Left renal cortex interstitium (tissue), 4 donors: ENCODE measurements at regions not wholly inside any gene's neighbourhood (a gene's known extent, or its start where the extent isn't known, plus 50 kb on each side); places are given as distances from the start of the nearest gene placed in this dataset.

Source experiments
- DNase-seq, 4 donors: peaks; one replicate each; pipeline ENCODE4 v3.0.0-alpha.2; 2013; ENCODE audit warnings: low read depth in 4 of 4, low spot score in 2 of 4, missing footprints in 1 of 4

- DNase-seq = peak in 1 of 4 donors; percentile 12
Observed at GRCh38 chr9:81224166-81225081, 464.9 kb downstream of the TLE1 start.

GRCh38 chr9:81214975-81215374 lies 474.4 kb downstream of the TLE1 start:
- no peak for DNase-seq

- DNase-seq = no peak
Observed at GRCh38 chr9:81213456-81213855, 475.9 kb downstream of the TLE1 start.

GRCh38 chr9:81211741-81212140 lies 477.6 kb downstream of the TLE1 start:
- DNase-seq = no peak

GRCh38 chr9:81207651-81208050 lies 481.7 kb downstream of the TLE1 start:
- DNase-seq = no peak

GRCh38 chr9:81202292-81202691 lies 487.1 kb downstream of the TLE1 start:
- no peak for DNase-seq

- no peak for DNase-seq
Observed at GRCh38 chr9:81195206-81195605, 494.1 kb downstream of the TLE1 start.

GRCh38 chr9:81193362-81194339 lies 495.7 kb downstream of the TLE1 start:
- DNase-seq = no peak

- no peak for DNase-seq
Observed at GRCh38 chr9:81191222-81191621, 498.1 kb downstream of the TLE1 start.

GRCh38 chr9:81190659-81191058 lies 498.7 kb downstream of the TLE1 start:
- no peak for DNase-seq

- DNase-seq = no peak
Observed at GRCh38 chr9:81183761-81184160, 505.6 kb downstream of the TLE1 start.

- no peak for DNase-seq
Observed at GRCh38 chr9:81182431-81182830, 506.9 kb downstream of the TLE1 start.

- DNase-seq = no peak
Observed at GRCh38 chr9:81174023-81174422, 515.3 kb downstream of the TLE1 start.

GRCh38 chr9:81171689-81172088 lies 517.7 kb downstream of the TLE1 start:
- no peak for DNase-seq

GRCh38 chr9:81162361-81162760 lies 527.0 kb downstream of the TLE1 start:
- DNase-seq = no peak

- DNase-seq = no peak
Observed at GRCh38 chr9:81156381-81156780, 533.0 kb downstream of the TLE1 start.

- no peak for DNase-seq
Observed at GRCh38 chr9:81150016-81150625, 539.2 kb downstream of the TLE1 start.

- DNase-seq = no peak
Observed at GRCh38 chr9:81146684-81147337, 542.5 kb downstream of the TLE1 start.

- DNase-seq = no peak
Observed at GRCh38 chr9:81146241-81146640, 543.1 kb downstream of the TLE1 start.

- no peak for DNase-seq
Observed at GRCh38 chr9:81145331-81145963, 543.9 kb downstream of the TLE1 start.
